ENCODE measurements at regions not wholly inside any gene's neighbourhood (a gene's known extent, or its start where the extent isn't known, plus 50 kb on each side); places are given as distances from the start of the nearest gene placed in this dataset.
A peak's percentile ranks its signal among the peaks of the same experiment; 100 is the strongest.

DNA sequence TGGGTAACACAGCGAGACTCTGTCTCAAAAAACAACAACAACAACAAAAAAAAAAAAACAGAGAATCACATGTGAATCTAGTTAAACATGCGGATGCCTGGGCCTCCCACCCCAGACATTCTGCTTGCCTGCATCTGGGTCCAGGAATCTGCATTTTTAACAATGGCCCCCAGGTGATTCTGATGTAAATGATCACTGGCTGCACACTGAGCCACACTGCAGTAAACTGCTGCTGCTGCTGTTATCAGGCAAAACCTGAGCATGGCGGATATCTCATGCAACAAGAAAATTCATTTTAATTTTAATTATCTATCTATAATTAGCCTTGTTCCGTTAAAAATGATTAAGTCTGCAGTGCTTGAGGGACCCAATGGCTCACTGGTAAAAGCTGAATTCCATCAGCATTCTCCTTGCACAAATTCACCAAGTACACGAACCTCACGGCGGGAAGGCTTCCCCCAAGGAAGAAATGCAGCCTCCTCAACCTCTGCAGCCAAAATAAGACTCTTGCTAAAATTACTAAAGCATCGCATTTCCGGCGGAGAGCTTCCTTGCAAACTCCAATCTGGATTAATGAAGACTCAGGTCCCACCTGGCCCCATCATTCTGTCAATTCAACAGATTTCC, 81.6 kb upstream of the SNX9 start:
- TF ChIP-seq EP300 (IDR thresholded peaks at IDR 0.05), result no peak
- TF ChIP-seq POLR2A (IDR thresholded peaks at IDR 0.05), result no peak
- TF ChIP-seq, protein P1, sequence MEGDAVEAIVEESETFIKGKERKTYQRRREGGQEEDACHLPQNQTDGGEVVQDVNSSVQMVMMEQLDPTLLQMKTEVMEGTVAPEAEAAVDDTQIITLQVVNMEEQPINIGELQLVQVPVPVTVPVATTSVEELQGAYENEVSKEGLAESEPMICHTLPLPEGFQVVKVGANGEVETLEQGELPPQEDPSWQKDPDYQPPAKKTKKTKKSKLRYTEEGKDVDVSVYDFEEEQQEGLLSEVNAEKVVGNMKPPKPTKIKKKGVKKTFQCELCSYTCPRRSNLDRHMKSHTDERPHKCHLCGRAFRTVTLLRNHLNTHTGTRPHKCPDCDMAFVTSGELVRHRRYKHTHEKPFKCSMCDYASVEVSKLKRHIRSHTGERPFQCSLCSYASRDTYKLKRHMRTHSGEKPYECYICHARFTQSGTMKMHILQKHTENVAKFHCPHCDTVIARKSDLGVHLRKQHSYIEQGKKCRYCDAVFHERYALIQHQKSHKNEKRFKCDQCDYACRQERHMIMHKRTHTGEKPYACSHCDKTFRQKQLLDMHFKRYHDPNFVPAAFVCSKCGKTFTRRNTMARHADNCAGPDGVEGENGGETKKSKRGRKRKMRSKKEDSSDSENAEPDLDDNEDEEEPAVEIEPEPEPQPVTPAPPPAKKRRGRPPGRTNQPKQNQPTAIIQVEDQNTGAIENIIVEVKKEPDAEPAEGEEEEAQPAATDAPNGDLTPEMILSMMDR (IDR thresholded peaks at IDR 0.05), result no peak
- no peak for DNase-seq (ENCODE audit: low spot score in 2 of 2)
- Histone ChIP-seq H3K36me3 (no peaks in the 10 kb centered on the region), H3K27ac (peak overlapping the region in 2 of 4 donors; percentile 22 to 50), H3K4me3 (no peak overlapping the region), H3K9me3 (no peaks in the 10 kb centered on the region), H3K27me3 (peaks cover 0 to 3% of the 10 kb centered on the region in 2 donors), H3K4me1 (peaks cover 0 to 6% (median 2%) of the 10 kb centered on the region in 4 donors)
- WGBS, 2 donors, result 77 to 79% methylated on average over 10 of the region's 10 CpGs

DNA sequence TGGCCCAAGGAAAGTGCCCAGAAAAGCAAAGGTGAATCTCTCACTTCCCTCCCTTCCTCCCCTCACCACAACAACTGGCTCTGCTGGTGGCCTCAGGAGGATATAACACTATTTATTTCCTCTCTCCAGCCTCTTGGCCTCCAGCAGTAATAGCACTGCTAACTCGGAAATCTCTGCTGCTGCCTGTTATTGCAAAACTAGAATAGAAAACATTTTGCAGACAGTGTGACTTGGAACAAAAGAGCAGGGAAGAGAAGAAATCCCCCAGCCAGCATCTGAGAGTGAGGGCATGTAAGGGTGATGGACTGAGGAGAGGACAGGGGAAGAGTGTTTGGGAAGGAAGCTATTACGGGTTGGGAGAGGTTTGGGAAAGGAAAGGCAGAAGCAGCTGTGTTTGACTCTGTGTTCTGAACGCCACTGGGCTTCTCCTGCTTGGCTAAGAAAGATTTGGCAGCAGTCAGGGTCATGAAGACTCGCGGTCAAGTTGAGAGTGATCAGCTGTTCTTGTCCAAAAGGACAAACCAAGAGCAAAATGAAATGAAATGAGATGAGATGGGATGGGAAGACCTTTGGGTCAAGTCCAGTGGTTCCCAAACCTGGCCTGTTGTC, 81.0 kb upstream of the SNX9 start:
- 34 to 45% methylated on average over 5 of the region's 5 CpGs for WGBS, 2 donors
- no peak overlapping the region for H3K4me3 ChIP-seq
- TF ChIP-seq EP300 (IDR thresholded peaks at IDR 0.05), result peak in 1 of 2 donors; percentile 60
- no peak for TF ChIP-seq POLR2A (IDR thresholded peaks at IDR 0.05)

DNA sequence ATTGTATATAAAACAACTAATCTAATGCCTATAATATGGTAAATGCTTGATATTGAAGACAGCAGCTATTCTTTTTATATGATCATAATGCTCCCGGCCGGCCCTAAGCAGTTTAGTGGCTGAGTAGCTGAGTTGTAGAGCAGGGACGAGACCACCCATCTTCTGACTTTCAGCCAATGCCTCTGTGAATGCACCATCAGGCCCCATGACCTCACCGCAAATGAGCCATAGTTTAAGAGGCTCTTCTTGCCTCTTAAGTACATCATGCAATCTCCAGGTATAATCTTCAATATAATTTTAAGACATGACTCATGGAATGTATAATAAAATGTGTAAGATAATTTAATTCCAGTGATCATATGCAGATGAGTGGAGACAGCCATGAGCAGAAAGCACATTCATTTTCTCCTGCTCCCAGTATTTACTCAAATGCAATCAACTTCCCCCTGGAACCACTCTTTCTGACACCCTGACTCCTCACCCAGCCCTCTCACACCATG, 78.9 kb upstream of the SNX9 start:
- no peak overlapping the region for H3K4me3 ChIP-seq
- DNase-seq (ENCODE audit: low spot score in 2 of 2), result no peak
- H3K4me1 ChIP-seq, result peaks cover 0 to 6% (median 2%) of the 10 kb centered on the region in 4 donors
- no peaks in the 10 kb centered on the region for H3K9me3 ChIP-seq
- no peaks in the 10 kb centered on the region for H3K27me3 ChIP-seq
- H3K36me3 ChIP-seq, result no peaks in the 10 kb centered on the region
- WGBS, 2 donors, result 77 to 84% methylated on average over 4 of the region's 4 CpGs
- no peak overlapping the region for H3K27ac ChIP-seq
- TF ChIP-seq EP300 (IDR thresholded peaks at IDR 0.05) (no peak), POLR2A (IDR thresholded peaks at IDR 0.05) (no peak)
- TF ChIP-seq, protein P1 (IDR thresholded peaks at IDR 0.05), result no peak

More for the DNA sequence above, 81.0 kb upstream of the SNX9 start:
- H3K36me3 ChIP-seq, result no peaks in the 10 kb centered on the region
- H3K4me1 ChIP-seq, result peaks cover 0 to 6% (median 2%) of the 10 kb centered on the region in 4 donors
- no peak for DNase-seq (ENCODE audit: low spot score in 2 of 2)
- H3K9me3 ChIP-seq, result no peaks in the 10 kb centered on the region
- H3K27ac ChIP-seq, result peak overlapping the region in 2 of 4 donors; percentile 22 to 50
- peaks cover 0 to 3% of the 10 kb centered on the region in 2 donors for H3K27me3 ChIP-seq

DNA sequence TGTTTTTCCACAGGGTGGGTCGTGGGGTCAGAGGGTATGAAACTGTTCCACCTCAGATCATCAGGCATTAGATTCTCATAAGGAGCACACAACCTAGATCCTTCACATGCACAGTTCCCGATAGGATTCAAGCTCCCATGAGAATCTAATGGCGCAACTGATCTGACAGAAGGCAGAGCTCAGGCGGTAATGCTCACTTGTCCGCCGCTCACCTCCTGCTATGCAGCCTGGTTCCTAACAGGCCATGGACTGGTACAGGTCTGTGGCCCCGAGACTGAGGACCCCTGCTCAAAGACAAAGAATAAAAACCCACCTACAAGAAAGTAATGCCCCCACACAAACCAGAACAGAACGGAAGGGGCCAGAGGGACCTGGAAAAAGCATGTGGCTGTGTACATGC, 76.1 kb upstream of the SNX9 start:
- no peak for DNase-seq (ENCODE audit: low spot score in 2 of 2)
- Histone ChIP-seq H3K9me3 (peaks cover 0 to 3% (median 0%) of the 10 kb centered on the region in 4 donors), H3K4me3 (no peak overlapping the region), H3K4me1 (no peaks in the 10 kb centered on the region), H3K36me3 (no peaks in the 10 kb centered on the region), H3K27ac (no peak overlapping the region), H3K27me3 (no peaks in the 10 kb centered on the region)
- WGBS, 2 donors, result 94 to 96% methylated on average over 8 of the region's 8 CpGs
- TF ChIP-seq POLR2A (IDR thresholded peaks at IDR 0.05) (no peak), EP300 (IDR thresholded peaks at IDR 0.05) (no peak)
- TF ChIP-seq, protein P1 (IDR thresholded peaks at IDR 0.05), result no peak

DNA sequence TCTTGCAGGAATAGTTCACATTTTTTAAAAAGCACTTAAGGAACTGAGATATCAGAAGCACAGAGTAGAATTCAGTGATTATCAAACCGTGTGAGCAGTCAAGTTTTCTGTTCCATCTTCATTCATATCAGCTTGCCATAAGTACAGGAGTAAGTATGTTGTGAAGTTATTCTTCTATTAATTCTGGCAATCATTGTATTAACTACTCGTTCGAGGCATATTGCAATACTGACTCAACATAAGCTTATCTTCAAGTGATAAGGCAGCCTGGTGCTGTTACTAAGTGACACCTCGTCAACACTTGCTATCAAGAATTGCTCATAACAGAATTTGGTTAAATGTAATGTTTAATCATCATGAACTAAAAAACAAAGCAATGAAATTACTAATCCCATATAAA, 75.7 kb upstream of the SNX9 start:
- Histone ChIP-seq H3K4me1 (no peaks in the 10 kb centered on the region), H3K27ac (no peak overlapping the region), H3K27me3 (no peaks in the 10 kb centered on the region), H3K4me3 (no peak overlapping the region), H3K36me3 (no peaks in the 10 kb centered on the region), H3K9me3 (peaks cover 0 to 3% (median 0%) of the 10 kb centered on the region in 4 donors)
- 86 to 91% methylated on average over 4 of the region's 4 CpGs for WGBS, 2 donors
- no peak for DNase-seq (ENCODE audit: low spot score in 2 of 2)
- TF ChIP-seq, protein P1 (IDR thresholded peaks at IDR 0.05), result no peak
- no peak for TF ChIP-seq EP300 (IDR thresholded peaks at IDR 0.05)
- TF ChIP-seq POLR2A (IDR thresholded peaks at IDR 0.05), result no peak

Measured in tibial nerve (tissue), 4 donors.